T-cell (primary cell): ENCODE measurements at regions not wholly inside any gene's neighbourhood (a gene's known extent, or its start where the extent isn't known, plus 50 kb on each side); places are given as distances from the start of the nearest gene placed in this dataset.

Source experiments
- ATAC-seq, 4 experiments: fragments of 200-7000 bp in 3 of 4; fragments of 150-1000 bp in 1 of 4; cut with Tn5 transposase; replicated peaks in 1 of 4; 1 replicate in 3 of 4; 2 replicates in 1 of 4; pipeline ENCODE4 v1.10.0; 2021; ENCODE audit warnings: moderate library complexity in 3 of 4, mild to moderate bottlenecking in 2 of 4, moderate number of reproducible peaks in 1 of 4
- CTCF ChIA-PET, 2 donors: fragments of 300-600 bp; sonication (Branson Sonifier 250); formaldehyde crosslinking; loops; one replicate each; lab custom pipeline; 2022; ENCODE audit warnings: antibody characterized with exemption in 2 of 2; lab: Charles Lee
- POLR2A ChIA-PET, 2 donors: fragments of 300-600 bp; sonication (Branson Sonifier 250); formaldehyde crosslinking; loops; one replicate each; lab custom pipeline; 2022; ENCODE audit warnings: antibody characterized with exemption in 2 of 2; lab: Charles Lee
- DNase-seq, 35 experiments: peaks; one replicate each; pipeline versions ENCODE4 v3.0.0 to v3.0.0-alpha.2; 2013 to 2023
- H3K27ac ChIP-seq: one replicate; pipeline ENCODE4 v1.5.1; 2013; ENCODE audit warnings: low read length
- H3K27me3 ChIP-seq, 2 experiments: replicated peaks in 1 of 2; 1 replicate in 1 of 2; 2 replicates in 1 of 2; pipeline versions ENCODE4 v1.6.1 to v1.7.0; 2013; ENCODE audit warnings: low read length in 1 of 2, mixed read lengths in 1 of 2; ENCODE audit not compliant: control insufficient read depth in 2 of 2, insufficient read depth in 2 of 2; ENCODE audit errors: extremely low read depth in 1 of 2
- H3K36me3 ChIP-seq, 2 donors: 1 replicate in 1 of 2; 2 replicates in 1 of 2; pipeline versions ENCODE4 v1.6.1 to v1.7.0; 2013; ENCODE audit warnings: low read length in 1 of 2; ENCODE audit not compliant: control insufficient read depth in 2 of 2, insufficient read depth in 1 of 2; ENCODE audit errors: extremely low read depth in 1 of 2
- H3K4me1 ChIP-seq, 2 experiments: 1 replicate in 1 of 2; 2 replicates in 1 of 2; pipeline versions ENCODE4 v1.6.1 to v1.7.0; 2013; ENCODE audit warnings: low read length in 2 of 2, mixed read lengths in 1 of 2; ENCODE audit not compliant: insufficient read depth in 2 of 2, control insufficient read depth in 1 of 2; ENCODE audit errors: extremely low read depth in 1 of 2
- H3K4me3 ChIP-seq, 2 donors: 1 replicate in 1 of 2; 2 replicates in 1 of 2; pipeline versions ENCODE4 v1.5.1 to v1.7.0; 2013; ENCODE audit warnings: mild to moderate bottlenecking in 2 of 2, low read length in 1 of 2, moderate library complexity in 1 of 2; ENCODE audit not compliant: control insufficient read depth in 1 of 2; ENCODE audit errors: extremely low read depth in 1 of 2
- H3K9me3 ChIP-seq: 2 replicates; pipeline ENCODE4 v1.7.0; 2013
- H3K27ac Mint-ChIP-seq, 2 donors: one replicate each; pipeline ENCODE4 v1.8.0; 2020 to 2021; ENCODE audit warnings: mild to moderate bottlenecking in 2 of 2, mixed read lengths in 2 of 2
- H3K27me3 Mint-ChIP-seq, 2 donors: one replicate each; pipeline ENCODE4 v1.8.0; 2021 to 2022; ENCODE audit warnings: mixed read lengths in 2 of 2
- H3K36me3 Mint-ChIP-seq: one replicate; pipeline ENCODE4 v1.8.0; 2021; ENCODE audit warnings: mixed read lengths
- H3K4me1 Mint-ChIP-seq, 3 donors: one replicate each; pipeline ENCODE4 v1.8.0; 2020 to 2022; ENCODE audit warnings: mixed read lengths in 3 of 3, mild to moderate bottlenecking in 1 of 3
- H3K4me3 Mint-ChIP-seq, 3 donors: one replicate each; pipeline ENCODE4 v1.8.0; 2020 to 2022; ENCODE audit warnings: mild to moderate bottlenecking in 3 of 3, mixed read lengths in 3 of 3, moderate library complexity in 3 of 3
- H3K9me3 Mint-ChIP-seq, 3 donors: one replicate each; pipeline ENCODE4 v1.8.0; 2020 to 2022; ENCODE audit warnings: mixed read lengths in 3 of 3
- WGBS: methylation state at CpG from one replicate; pipeline ENCODE4 v1.1.5; 2013; ENCODE audit warnings: missing lambda C conversion rate; ENCODE audit not compliant: insufficient coverage; 5-methylcytosine and 5-hydroxymethylcytosine counted together

DNA sequence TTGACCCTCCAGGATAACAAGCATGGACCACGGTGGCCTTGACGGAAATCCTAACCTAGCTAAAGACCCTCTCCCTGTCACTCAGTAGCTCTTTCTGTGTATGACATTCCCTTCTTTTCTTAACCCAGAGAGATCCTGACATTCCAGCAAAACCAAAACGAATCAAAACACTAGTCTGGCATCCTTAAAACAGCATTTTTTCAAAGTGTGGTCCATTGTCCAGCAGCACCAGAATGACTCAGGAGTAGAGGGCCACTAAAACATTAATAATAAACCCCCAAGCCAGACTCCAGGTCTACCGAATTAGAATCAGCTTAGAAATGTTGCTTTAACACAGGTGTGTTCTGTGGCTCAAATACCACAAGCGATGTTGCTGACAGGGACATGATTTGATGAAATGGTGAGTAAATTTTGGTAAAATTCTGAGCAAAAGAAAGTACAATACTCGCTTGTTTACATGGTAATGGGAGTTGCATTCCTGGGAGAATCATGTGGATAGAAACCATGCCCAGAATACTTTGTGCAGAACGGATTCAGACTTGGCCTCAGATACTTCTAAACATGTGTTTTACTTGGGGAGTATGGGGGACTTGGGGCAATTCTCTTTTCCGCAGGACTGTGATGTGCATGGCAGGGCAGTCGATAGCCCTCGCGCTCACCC, 174.2 kb upstream of the KCNG1 start:
- Histone ChIP-seq H3K36me3 (no peaks in the 10 kb centered on the region), H3K27ac (no peak overlapping the region), H3K9me3 (no peaks in the 10 kb centered on the region), H3K27me3 (peaks cover 0 to 13% of the 10 kb centered on the region in 2 experiments), H3K4me1 (no peaks in the 10 kb centered on the region), H3K4me3 (no peak overlapping the region)
- 86% methylated on average over 9 of the region's 11 CpGs for WGBS
- no peak for ATAC-seq
- Mint-ChIP-seq H3K27me3 (peaks cover 14 to 47% of the 10 kb centered on the region in 2 donors), H3K4me1 (no peaks in the 10 kb centered on the region), H3K4me3 (no peak overlapping the region), H3K36me3 (no peaks in the 10 kb centered on the region), H3K9me3 (no peaks in the 10 kb centered on the region), H3K27ac (no peak overlapping the region)
- CTCF ChIA-PET: interaction anchor here in 1 of 2 donors (0.6 kb wide), 1 partner anchor 110 kb away, joined by 8 read pairs; no protein-coding TSS in a partner anchor
- DNase-seq: no peak
- POLR2A ChIA-PET: no interaction called here

DNA sequence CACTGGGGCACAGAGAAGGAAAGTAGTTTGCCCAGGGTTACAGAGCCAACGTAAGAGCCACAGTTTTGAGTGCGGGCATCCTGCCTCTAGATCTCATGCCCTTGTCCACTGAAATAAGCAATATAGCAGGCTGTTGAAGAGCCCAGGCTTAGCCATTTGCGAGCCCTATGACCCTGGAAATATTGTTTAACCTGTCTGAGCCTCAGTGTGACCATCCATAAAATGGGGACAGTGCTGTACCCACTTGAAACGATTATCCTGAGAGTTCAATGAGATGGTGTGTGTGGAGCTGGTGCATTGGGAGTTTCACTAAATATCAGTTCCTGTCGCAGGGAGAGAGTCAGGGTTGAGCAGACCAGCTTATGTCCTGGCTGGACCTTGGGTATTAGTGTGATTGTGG, 173.1 kb upstream of the KCNG1 start:
- no peaks in the 10 kb centered on the region for H3K9me3 ChIP-seq
- no peaks in the 10 kb centered on the region for H3K9me3 Mint-ChIP-seq
- DNase-seq (no peak), ATAC-seq (no peak)
- no peaks in the 10 kb centered on the region for H3K4me1 ChIP-seq
- ChIA-PET CTCF (no interaction called here), POLR2A (no interaction called here)
- no peaks in the 10 kb centered on the region for H3K4me1 Mint-ChIP-seq
- peaks cover 13 to 44% of the 10 kb centered on the region in 2 donors for H3K27me3 Mint-ChIP-seq
- H3K27ac Mint-ChIP-seq: no peak overlapping the region
- WGBS: 85% methylated on average over 5 of the region's 5 CpGs
- H3K27me3 ChIP-seq: peaks cover 0 to 17% of the 10 kb centered on the region in 2 experiments
- H3K4me3 Mint-ChIP-seq: no peak overlapping the region
- no peak overlapping the region for H3K4me3 ChIP-seq
- no peaks in the 10 kb centered on the region for H3K36me3 Mint-ChIP-seq
- H3K27ac ChIP-seq: no peak overlapping the region
- H3K36me3 ChIP-seq: no peaks in the 10 kb centered on the region

DNA sequence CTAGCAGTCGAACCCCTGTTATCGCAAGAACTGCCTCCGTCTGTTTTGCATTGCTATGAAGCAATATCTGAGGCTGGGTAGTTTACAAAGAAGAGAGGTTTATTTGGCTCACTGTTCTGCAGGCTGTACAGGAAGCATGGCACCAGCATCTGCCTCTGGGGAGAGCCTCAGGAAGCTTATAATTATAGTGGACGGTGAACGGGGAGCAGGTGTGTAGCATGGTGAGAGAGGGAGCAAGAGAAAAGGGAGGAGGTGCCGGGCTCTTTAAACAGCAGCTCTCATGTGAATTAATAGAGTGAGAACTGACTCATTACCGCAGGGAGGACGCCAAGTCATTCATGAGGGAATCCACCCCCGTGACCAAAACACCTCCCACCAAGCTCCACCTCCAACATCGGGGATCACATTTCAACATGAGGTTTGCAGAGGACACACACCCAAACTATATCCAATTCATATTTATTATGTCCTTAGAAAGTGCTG, 172.6 kb upstream of the KCNG1 start:
- Mint-ChIP-seq H3K27ac (no peak overlapping the region), H3K4me3 (no peak overlapping the region), H3K27me3 (peaks cover 13 to 41% of the 10 kb centered on the region in 2 donors), H3K4me1 (no peaks in the 10 kb centered on the region), H3K9me3 (no peaks in the 10 kb centered on the region), H3K36me3 (no peaks in the 10 kb centered on the region)
- no peaks in the 10 kb centered on the region for H3K36me3 ChIP-seq
- no peaks in the 10 kb centered on the region for H3K9me3 ChIP-seq
- ATAC-seq: no peak
- no peak overlapping the region for H3K4me3 ChIP-seq
- no peak overlapping the region for H3K27ac ChIP-seq
- 88% methylated on average over 5 of the region's 10 CpGs for WGBS
- POLR2A ChIA-PET: no interaction called here
- CTCF ChIA-PET: no interaction called here
- H3K27me3 ChIP-seq: peaks cover 0 to 19% of the 10 kb centered on the region in 2 experiments
- no peak for DNase-seq
- no peaks in the 10 kb centered on the region for H3K4me1 ChIP-seq

DNA sequence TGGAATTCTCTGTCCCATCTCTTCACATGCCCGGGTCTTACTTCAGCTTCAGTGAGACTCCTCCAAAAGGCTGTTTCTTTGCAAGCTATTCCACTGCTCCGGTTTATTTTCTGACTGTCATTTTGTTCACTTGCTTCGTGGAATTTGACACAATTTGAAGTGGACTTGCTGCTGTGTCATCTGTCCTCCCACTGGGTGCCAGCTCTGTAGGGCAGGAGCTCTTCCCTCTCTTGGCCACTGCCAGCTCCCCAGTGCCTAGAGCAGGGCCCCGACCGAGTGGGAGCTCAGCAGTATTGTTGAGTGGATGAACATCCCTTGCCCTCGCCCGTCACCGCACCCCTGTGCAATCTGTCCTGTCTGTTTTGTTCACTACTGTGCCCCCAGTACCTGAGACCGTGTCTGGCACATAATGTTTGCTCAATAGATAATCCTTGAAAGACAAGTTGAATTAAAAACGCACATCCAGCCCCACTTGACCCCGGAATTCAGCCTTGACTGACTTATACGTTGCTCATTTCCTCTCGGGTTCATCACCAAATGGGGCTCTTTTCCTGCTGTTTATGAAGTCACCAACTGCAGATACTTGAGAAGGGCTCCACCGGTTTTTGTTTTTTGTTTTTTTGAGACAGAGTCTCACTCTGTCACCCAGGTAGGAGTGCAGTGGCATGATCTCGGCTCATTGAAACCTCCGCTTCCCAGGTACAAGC, 170.3 kb upstream of the KCNG1 start:
- Histone ChIP-seq H3K4me3 (no peak overlapping the region), H3K36me3 (no peaks in the 10 kb centered on the region), H3K9me3 (no peaks in the 10 kb centered on the region), H3K4me1 (no peaks in the 10 kb centered on the region), H3K27ac (no peak overlapping the region), H3K27me3 (peaks cover 0 to 21% of the 10 kb centered on the region in 2 experiments)
- Mint-ChIP-seq H3K27me3 (peaks cover 17 to 37% of the 10 kb centered on the region in 2 donors), H3K27ac (no peak overlapping the region), H3K36me3 (no peaks in the 10 kb centered on the region), H3K9me3 (no peaks in the 10 kb centered on the region), H3K4me1 (no peaks in the 10 kb centered on the region), H3K4me3 (no peak overlapping the region)
- DNase-seq (no peak), ATAC-seq (no peak)
- ChIA-PET POLR2A (no interaction called here), CTCF (no interaction called here)
- 77% methylated on average over 14 of the region's 16 CpGs for WGBS

DNA sequence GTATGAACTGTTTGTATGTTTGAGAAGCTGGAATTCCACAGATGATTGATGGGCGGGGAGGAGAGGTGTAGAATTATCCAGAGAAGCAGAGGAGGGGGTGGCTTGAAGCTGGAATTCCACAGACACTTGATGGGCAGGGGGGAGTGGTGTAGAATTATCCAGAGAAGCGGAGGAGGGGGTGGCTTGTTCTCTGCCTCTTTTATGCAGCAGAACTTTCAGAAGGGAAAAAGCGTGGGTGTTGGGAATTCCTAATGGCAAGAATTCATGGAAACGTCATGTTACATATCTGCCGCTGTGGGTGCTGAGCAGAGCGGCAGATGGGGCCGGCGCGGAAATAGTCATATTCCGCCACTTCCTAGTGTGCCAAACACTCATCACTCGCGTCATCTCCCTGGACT, 167.9 kb upstream of the KCNG1 start:
- POLR2A ChIA-PET: no interaction called here
- H3K27ac ChIP-seq: no peak overlapping the region
- Mint-ChIP-seq H3K4me1 (no peaks in the 10 kb centered on the region), H3K9me3 (no peaks in the 10 kb centered on the region), H3K4me3 (no peak overlapping the region), H3K36me3 (no peaks in the 10 kb centered on the region), H3K27me3 (peaks cover 23 to 32% of the 10 kb centered on the region in 2 donors), H3K27ac (no peak overlapping the region)
- CTCF ChIA-PET: no interaction called here
- H3K27me3 ChIP-seq: peaks cover 0 to 24% of the 10 kb centered on the region in 2 experiments
- DNase-seq (no peak), ATAC-seq (no peak)
- no peaks in the 10 kb centered on the region for H3K9me3 ChIP-seq
- H3K36me3 ChIP-seq: no peaks in the 10 kb centered on the region
- no peaks in the 10 kb centered on the region for H3K4me1 ChIP-seq
- no peak overlapping the region for H3K4me3 ChIP-seq
- 91% methylated on average over 8 of the region's 12 CpGs for WGBS

DNA sequence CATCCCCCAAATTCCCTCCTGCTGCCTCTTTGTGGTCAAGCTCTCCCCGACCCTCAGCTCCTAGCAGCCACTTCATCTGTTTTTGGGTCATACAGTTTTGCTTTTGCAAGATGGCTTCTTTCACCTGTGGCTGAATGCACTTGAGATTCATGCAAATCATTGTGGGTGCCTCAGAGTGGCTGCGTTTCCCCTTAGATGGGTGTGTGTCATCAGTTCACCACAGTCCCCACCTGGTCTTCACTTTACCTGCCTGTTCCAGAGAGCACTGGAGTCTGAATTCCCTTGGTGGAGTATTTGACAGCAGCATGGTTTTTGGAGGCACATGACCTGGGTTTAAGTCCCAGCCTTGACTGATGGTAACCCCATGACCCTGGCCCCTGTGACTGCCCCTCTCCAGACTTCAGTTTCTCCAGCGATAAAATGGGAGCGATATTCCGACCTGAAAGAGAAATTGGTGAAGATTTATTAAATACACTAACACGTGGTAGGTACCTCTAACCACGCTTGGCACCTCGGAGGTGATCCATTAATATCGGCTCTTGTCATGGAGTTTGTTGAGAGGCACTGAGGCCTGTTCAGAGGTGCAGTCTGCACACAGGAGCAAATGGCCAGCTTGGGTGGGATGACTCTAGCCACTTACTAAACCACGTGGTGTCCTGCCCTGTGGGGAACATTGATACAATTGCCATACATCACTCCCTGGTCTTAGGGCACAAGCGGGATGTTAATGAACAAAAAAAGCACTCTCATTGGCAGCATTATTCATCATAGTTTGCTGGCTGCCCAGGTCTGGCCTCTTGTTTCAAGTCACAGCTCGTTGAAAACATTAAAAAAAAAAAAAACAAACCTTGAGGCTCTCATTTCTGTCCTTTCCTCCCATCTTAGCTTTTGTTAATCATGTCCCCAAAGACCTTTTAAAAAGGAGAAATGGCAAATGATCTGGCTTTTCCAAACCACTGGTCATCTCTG, 167.2 kb upstream of the KCNG1 start:
- Mint-ChIP-seq H3K36me3 (no peaks in the 10 kb centered on the region), H3K27me3 (peaks cover 25 to 26% of the 10 kb centered on the region in 2 donors), H3K4me1 (no peaks in the 10 kb centered on the region), H3K9me3 (no peaks in the 10 kb centered on the region), H3K27ac (no peak overlapping the region), H3K4me3 (no peak overlapping the region)
- H3K4me3 ChIP-seq: no peak overlapping the region
- DNase-seq (no peak), ATAC-seq (no peak)
- peaks cover 0 to 28% of the 10 kb centered on the region in 2 experiments for H3K27me3 ChIP-seq
- POLR2A ChIA-PET: interaction anchor here in 1 of 2 donors (0.5 kb wide), 1 partner anchor 248 kb away, joined by 4 read pairs; no protein-coding TSS in a partner anchor
- no peaks in the 10 kb centered on the region for H3K4me1 ChIP-seq
- CTCF ChIA-PET: no interaction called here
- no peaks in the 10 kb centered on the region for H3K36me3 ChIP-seq
- no peak overlapping the region for H3K27ac ChIP-seq
- H3K9me3 ChIP-seq: no peaks in the 10 kb centered on the region
- WGBS: 84% methylated on average over 7 of the region's 12 CpGs
